Stimulated activated CD8-positive, alpha-beta memory T cell treated with anti-CD3 and anti-CD28 coated beads, Interleukin-7, amount 100 ng/mL, for 1 hour (primary cell): ENCODE measurements at regions not wholly inside any gene's neighbourhood (a gene's known extent, or its start where the extent isn't known, plus 50 kb on each side); places are given as distances from the start of the nearest gene placed in this dataset.

Experiments used
- DNase-seq, 2 donors: peaks; one replicate each; pipeline ENCODE4 v3.0.0-alpha.2; 2020; ENCODE audit warnings: low read depth in 2 of 2

DNA sequence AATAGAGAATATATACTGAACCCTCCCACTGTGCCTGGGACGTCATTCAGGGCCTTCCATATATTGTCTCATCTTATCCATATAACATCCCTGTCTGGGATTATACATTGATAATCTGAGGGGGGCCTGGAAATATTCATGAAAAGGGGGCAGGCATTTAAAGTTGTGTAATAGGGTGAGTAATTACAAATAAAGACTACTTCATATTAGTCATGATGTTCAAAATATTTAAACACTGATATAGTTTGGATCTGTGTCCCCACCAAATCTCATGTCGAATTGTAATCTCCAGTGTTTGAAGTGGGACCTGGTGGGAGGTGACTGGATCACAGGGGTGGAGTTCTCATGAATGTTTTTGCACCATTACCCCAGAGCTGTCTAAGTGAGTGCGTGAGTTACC, 97.8 kb downstream of the AQP9 start:
- no peak for DNase-seq

DNA sequence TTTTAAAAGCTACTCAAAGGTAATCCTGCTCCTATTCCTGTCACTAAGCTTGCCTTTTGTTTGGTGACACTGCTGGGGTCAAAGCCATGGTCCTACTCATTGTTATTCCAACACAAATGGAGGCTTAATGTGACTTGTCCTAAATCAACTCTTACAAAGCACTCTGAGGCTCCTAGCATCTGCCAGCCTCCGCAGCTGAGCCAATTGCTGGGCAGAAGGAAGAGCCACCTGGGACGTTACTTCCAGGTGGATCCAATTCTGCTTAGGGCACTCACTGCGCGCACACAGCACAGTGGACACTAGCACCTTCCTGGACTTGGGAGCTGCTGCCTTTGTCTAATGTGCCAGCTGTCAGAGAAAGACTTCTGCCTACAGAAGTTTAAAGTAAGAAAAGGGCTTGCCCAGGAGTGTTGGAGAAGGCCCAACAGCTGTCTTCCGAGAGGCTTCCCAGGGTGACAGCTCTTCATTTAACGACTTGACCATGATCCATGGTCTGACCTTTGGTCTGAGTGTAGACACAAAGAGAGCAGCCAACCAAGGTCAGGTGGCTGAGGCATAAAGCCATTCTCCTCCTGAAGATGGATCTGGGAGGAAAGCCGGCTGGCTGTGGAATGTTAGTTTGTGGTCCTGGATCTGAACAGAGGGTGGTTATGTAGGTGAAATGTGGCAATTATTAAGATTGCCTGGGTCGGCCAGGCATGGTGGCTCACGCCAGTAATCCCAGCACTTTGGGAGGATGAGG, 102.2 kb downstream of the AQP9 start:
- no peak for DNase-seq

DNA sequence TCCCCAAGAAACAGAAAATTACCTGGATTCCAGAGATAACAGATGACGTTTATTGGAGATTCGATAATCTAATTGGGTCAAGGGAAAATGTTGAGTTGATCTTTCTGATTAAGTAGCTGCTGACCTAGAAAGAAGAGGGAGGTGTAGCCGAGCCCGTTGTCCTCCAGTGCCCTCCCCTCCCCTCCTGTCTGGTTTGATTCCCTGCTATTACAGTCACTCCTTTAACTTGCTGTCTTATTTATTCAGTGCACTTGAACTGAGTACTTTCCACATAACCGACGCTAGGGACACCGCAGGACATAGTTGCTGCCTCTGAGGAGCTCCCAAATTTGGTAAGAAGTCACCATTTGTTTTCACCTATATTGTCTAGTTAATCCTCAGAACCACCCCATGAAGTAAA, 103.7 kb downstream of the AQP9 start:
- DNase-seq: no peak

DNA sequence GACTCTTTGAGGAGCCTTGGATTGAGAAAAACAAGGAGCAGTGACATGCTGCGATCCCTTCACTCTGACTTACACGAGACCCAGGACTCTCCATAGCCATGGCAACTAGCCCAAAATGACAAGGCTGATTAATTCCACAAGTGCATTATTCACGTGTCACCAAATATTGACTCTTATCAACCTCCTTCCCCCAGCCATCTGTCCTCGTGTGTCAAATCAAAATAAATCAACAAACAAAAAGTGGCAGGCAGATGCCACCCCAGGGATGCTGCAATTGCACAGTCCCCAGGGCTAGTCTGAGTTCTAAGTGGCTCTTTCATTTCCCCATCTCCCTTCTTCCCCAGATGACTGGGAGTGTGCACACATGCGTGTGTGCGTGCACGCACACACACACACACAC, 104.9 kb downstream of the AQP9 start:
- no peak for DNase-seq

DNA sequence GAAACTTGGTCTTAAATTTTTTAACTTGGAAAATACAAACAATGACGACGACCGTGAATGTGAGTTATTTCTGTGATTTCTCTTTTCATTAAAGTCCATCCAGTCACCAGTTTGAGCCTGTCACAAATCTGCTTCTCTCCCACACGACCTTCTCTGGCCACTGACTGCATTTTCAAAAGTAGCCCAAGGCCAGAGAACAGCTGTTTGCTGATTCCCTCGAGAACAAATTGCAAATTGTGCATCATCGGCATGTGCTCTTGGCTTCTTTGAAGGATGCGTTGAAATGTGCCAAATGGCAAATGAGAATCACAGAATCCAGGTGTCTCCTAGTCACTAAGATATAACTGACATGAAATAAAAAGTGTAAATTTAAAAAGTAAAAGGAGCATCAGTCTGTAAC, 106.4 kb downstream of the AQP9 start:
- DNase-seq: no peak

DNA sequence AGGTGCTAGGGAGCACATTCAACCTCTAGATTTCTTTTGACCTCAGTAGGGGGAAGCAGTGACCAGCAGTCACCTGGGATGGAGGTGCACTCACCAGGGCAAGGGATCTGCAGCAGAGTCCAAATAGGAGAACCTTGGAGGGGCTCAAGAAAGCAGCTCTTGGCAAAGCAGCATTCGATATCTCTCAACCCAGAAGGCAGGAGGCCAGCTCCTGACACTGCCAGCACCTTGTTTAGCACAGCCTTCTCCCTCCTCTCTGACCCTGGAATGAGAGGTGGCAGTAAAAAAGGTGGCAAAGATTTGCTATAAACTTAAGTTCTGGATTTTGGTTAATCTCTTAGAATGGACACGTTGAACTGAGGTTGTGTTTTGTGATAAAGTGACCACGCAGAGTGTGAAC, 107.9 kb downstream of the AQP9 start:
- no peak for DNase-seq

DNA sequence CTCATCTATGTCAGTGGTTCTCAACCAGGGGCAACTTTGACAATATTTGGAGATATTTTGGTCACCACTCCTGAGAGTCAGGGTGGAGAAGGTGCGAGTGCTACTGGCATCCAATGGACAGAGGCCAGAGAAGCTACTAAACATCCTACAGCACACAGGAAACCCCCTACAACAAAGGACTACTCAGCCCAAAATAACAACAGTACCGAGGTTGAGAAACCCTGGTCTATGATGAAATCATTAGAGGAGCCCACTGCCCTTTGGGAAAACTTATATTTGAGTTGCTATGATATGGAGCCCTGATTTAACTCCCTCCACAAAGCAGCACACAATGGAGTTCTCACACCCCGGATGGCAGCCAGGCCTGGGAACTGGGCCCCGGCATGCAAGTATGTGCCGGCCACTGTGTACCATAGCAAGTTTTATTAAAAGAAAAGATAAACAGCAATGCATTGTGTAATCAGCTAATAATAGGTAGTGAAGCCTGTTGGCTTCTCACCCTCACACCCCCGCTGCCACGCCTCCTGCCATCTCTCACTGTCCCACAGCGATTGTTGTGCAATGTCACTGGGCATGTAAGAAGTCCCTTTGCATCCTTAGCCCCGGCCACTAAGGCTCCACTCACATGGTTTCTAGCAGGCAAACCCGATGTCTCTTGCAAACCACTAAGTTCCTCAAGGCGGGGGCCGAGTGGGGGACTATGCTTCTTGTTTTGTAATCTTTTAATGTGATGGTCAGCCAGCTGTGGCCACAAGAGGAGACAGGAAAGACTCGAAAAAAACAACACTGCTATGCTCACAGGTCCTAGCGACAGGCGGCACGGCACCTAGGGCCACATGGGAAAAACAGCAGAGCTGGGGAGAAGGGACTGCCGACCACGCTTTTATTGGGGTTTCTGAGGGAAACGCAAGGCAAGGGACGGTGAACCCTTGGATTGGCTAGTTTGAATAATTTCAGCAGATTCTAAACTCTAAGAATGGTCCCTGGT, 110.0 kb downstream of the AQP9 start:
- no peak for DNase-seq

DNA sequence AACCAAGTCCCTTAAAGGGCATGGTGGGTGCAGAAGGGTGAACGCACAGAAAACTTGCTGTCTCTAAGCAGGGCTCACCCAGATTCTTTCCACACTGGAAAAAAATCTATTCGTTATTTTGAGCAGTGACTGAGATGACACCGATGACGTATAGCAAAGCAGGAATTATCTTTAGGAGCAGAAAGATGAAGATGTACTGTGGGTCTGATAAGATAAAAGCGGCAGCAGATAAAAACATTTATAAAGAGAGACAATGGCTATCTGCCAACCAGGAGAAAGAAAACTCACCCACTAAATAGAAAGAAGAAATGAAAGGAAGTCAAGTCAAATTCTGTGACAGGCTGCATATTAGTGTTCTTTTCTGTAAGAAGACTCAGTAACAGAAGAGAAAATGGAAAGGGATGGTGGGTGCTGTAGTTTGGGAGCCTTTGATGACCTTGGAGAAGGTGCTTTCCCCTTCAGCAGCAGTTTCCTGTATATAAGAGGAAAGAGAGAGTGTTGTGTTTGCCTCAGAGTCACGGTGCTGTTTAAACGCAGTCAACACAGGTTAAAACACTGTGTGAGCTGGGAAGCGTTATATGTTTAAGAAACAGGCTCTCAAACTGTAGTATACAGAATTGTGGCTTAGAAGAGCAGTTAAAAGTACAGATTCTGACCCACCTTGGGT, 111.6 kb downstream of the AQP9 start:
- DNase-seq: no peak

DNA sequence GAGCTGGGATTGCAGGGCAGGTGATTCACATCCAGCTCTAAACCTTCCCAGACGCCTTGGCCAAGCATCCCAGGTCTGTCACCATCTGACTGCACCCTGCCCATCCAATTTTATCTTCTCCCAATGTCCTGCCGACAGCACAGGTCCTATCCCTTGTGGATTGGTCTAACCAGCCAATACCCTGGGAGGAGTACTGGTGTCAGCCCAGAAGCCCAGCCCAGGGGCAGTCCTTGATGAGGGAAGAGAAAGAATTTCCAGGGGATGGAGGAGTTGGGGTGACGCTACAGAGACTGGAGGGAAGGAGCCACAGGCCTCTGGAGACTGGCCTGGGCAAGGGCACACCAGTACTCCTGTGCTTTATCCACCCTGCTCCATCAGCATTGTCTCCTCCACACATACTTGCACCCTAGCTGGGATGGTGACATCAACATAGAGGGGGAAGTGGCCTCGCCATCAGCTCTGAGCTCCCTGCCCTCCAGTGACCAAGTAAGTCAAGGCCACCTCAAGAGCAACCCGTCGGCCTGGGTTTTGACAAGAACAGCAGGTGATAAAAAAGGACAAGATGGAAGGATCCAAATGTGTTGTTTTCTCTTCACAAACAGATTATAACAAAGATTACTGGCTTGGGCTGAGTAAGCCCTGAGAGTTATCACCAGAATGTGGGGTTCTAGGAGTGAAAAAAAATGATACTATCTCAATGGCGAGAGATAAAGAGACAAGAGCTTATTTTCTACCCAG, 114.6 kb downstream of the AQP9 start:
- DNase-seq: no peak

DNA sequence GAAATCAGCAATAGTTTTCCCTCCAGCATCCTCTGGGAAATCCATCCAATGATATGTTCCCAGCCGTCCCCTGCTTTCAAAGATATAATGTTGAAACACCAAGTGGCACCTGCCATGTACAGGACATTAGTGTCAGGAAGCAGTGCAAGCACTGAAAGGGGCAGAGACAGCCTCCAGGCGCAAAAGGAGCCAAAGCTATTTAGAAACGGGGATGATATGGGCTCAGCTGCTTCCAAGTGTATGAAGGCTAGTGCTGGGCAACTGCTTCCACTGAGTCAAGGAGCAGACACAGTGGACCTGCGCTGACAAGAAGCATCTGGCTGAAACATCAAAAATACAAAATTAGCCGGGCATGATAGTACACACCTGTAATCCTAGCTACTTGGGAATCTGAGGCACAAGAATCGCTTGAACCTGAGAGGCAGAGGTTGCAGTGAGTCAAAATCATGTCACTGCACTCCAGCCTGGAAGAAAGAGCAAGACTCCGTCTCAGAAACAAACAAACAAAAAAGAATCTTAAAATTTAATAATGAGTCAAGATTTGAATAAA, 119.7 kb downstream of the AQP9 start:
- DNase-seq: no peak

DNA sequence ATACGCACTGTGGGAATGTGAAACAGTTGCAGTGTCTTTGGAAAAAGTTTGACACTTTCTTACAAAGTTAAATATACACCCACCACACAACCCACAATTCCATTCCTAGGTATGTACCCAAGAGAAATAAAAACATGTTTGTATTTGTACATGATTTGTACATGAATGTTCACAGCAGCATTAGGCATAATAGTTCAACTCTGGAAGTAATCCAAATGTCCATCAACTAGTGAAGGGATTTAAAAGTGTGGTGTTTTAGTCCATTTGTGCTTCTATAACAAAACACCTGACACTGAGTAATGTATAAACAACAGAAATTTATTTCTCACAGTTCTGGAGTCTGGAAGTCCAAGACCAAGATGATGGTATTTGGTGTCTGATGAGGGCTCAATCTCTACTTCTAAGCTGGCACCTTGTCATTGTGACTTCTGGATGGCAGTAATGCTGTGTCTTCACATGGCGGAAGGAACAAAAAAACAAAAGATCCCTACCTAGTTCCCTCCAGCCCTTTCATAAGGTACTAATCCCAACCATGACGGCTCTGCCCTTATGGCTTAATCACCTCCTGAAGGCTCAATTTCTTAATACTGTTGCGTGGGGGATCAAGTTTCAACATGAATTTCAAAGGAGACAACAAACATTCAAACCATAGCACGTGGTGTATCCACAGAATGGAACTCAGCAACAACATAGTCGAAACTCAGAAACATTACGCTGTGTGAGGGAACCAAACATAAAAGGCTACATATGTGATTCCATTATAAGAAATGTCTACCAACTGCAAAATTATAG, 120.5 kb downstream of the AQP9 start:
- DNase-seq: no peak

DNA sequence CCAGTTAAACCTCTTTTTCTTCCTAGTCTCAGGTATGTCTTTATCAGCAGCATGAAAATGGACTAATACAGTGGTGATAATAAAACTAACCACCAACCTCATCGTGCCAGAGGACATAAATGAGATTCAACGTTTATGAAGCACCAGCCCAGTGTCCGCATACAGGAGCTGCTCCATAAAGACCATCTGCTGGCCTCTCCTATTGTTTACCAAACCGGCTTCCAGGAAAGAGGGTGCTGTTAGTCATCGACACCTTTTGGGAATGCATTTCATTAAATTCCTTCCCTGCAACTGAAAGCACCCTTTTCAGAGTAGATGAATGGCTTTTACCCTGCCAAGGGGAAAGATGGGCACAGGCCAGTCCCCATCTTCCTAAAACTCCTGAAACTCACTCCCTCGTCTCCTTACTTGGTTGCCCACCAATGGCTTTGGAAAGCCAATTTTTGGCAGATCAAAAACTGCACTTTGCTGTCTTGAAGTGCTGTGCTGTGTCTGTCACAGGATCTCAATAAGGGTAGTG, 122.1 kb downstream of the AQP9 start:
- no peak for DNase-seq

DNA sequence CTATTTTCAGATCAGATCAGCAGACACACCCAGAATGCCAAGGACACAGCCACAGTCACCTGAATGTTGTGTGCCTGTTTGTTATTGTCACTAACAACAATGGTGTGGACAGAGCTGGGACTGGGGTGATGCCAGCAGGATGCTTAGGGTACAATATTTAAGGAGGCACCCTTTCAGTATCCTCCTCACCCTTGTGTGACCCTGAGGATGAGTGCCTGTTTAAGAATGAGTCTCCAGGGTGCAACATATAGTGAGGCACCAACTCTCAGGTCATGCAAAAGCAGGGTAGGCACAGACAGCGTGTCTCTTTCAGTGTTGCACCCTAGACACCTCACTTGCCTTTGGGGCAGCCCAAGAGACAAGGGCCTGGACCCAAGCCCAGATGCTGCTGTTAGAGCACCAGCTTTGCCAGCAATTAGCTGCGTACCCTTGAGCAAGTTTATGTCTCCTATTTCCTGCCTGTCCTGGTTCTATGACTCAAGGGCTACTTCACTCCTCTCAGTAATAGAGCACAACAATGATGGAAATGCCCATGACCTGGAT, 122.6 kb downstream of the AQP9 start:
- no peak for DNase-seq

DNA sequence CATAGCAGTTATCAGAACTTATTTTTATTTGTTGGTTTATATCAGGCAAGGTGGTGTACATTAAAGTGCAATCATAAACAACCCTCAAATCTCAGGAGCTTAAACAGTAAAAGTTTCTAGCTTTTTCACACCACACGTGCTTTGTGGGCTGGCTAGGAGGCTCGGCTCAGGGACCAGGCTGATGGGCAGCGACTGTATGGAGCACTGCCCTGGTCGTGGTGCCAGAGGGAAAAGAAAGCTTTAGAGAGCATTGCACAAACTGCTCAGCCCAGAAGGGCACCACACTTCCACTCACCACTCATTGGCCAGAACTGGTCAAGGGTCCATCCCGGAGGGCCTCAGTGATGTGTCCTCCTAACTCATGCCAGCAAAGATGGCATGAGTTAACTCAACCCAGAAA, 123.2 kb downstream of the AQP9 start:
- DNase-seq: no peak

DNA sequence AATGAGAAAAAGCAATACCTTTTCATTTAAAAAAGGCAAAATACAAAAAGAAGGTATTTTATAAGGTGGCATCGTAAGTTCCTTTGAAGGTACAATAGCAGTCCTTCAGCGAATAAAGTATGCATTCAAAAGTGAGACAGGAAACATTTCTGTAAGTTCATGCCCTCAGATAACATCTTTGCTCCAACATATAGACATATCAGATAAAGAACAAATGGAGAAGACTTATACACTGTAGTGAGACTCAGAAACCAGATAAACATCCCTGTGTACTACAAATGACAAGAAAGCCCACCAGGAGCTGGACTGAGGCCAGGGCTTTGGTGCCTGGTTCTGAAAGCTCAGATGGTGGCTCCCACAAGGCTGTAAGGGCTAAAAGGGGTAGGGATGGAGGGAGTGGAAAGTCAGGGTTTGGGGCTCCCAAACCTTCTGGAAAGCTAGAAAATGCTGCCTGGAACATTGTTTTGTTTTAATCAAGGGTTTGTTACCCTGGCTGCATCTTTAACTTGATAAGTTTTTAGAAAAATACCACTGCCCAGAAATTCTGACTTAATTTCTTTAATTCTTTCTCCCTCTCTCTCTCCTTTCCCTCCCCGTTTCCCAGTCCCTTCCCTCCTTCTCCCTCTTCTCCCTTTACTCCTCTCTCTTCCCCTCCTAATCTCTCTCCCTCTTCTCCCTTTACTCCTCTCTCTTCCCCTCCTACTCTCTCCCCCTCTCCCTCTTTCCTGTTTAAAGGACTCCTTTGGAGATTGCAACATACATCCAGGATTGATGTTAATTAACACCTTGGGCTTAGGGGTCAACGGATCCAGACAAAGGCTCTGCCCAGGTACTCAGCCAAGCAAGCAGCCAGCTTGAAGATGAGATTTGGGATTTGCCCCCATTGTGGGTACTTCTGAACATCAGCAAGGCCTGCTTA, 126.1 kb downstream of the AQP9 start:
- no peak for DNase-seq

DNA sequence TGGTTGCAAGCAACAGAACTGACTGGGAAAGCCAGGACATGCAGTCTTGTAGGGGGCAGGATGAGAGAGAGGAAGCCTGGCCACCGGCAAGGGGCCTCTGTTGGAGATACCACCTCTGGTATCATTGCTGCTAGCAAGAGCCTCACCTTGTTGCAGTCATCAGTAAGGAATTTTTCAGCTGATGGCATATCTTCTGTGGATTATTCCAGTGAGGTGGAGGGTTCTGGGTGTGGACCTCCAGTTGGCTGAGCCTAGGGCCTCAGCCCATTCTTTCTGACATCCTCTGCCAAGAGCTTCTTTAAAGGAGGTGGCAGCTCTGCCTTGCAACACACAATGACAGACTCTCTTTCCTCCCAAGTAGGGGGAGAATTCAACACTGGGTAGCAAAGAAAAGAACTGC, 128.9 kb downstream of the AQP9 start:
- no peak for DNase-seq

DNA sequence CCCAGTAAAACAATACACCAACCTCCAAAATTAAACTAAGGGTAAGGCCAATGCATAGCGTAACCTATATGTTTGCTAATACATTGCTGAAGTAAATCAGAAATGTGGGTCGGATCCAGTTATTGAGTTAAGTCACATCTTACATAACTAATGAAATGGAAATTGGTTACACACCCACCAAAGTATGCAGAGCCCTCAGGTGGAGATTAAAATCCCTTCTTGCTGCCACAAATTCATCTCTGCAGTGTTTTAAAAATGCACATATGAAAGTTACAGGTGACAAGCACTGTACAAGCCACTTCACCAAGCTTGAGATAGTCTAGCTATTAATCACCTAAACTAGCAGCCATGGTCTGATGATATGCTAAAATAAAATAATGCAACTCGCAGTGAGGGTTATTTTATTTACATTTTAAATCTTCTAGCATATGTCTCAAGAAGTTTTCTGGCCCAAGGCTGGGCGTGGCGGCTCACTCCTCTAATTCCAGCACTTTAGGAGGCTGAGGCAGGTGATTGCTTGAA, 130.6 kb downstream of the AQP9 start:
- DNase-seq: no peak

DNA sequence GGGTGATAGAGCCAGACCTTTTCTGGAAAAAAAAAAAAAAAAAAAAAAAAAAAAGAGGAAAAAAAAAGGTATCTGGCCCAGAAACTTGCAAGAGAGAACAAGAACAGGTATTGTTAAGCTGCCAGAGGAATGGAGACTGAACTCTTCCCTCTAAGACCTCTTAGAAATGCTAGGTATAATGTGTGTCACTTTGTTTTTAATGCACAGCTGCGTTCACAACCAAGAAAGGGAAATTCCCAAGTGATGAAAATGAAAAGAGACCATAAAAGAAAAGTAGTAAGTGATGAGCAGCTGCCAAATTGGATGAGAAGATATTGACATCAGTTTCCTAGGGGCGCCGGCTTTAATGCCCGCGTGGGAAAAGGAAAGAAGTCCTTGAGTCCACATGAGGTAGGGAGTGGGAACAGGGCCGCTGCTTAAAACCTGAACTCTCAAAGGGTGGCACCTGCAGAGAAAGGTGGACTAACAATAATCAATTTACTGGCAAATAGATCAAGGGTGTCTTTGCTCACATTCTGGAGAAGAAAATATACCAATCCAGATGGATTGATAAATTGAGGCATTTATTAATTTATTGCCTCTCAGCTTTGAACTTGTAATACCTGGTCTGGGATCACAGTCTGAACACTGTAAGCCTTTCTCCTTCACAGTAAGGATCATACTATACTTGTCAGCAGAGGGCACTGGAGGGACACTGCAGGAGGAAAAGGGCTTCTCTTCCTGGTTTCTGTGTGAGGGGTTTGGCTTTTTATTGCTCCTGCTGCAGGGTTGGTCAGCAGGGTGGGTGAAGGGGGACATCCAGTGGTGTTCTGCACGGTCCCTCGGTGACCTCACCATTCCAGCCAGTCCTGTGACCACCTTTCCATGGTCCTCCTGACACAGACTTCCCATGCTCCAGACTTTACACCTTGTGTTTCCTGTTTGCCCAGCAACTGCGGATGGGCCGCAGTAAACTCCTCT, 131.6 kb downstream of the AQP9 start:
- DNase-seq: no peak
